ENCODE measurements at regions not wholly inside any gene's neighbourhood (a gene's known extent, or its start where the extent isn't known, plus 50 kb on each side); places are given as distances from the start of the nearest gene placed in this dataset.

GRCh38 chr11:93267383-93267782 is 63.2 kb upstream of the DEUP1 start:
- TF ChIP-seq CTCF (conservative IDR thresholded peaks at IDR 0.05) (no peak), ZFX (IDR thresholded peaks at IDR 0.05) (no peak)
